Right lobe of liver (tissue), 6 donors: ENCODE measurements at regions not wholly inside any gene's neighbourhood (a gene's known extent, or its start where the extent isn't known, plus 50 kb on each side); places are given as distances from the start of the nearest gene placed in this dataset.
"Not testable (repeated sequence)": the region's sequence is repeated elsewhere in the genome, so short reads cannot be mapped to it uniquely, and the experiment has no call there.

Experiments used
- ATAC-seq, 4 donors: fragments of 200-7000 bp; cut with Tn5 transposase; one replicate each; pipeline ENCODE4 v1.9.1; 2020; ENCODE audit warnings: mild to moderate bottlenecking in 4 of 4, moderate library complexity in 4 of 4
- DNase-seq, 3 donors: peaks; one replicate each; pipeline ENCODE4 v3.0.0-alpha.2; 2020
- H3K27ac ChIP-seq, 3 donors: fragments of 200-600 bp; one replicate each; pipeline ENCODE4 v1.8.0; 2022
- H3K27me3 ChIP-seq, 2 donors: fragments of 200-600 bp; one replicate each; pipeline ENCODE4 v1.8.0; 2022
- H3K36me3 ChIP-seq, 4 donors: fragments of 200-600 bp; sonication (generic) in 1 of 4; one replicate each; pipeline versions ENCODE4 v1.5.1 to v1.8.0; 2017 to 2022; ENCODE audit warnings: control low read depth in 1 of 4
- H3K4me1 ChIP-seq, 4 donors: fragments of 200-600 bp; sonication (generic) in 1 of 4; one replicate each; pipeline versions ENCODE4 v1.5.1 to v1.8.0; 2017 to 2022; ENCODE audit warnings: control low read depth in 1 of 4
- H3K4me3 ChIP-seq, 3 donors: fragments of 200-600 bp; one replicate each; pipeline ENCODE4 v1.8.0; 2022
- H3K9me3 ChIP-seq, 4 donors: fragments of 200-600 bp; sonication (generic) in 1 of 4; one replicate each; pipeline versions ENCODE4 v1.5.1 to v1.8.0; 2017 to 2022; ENCODE audit warnings: control low read depth in 1 of 4
- CTCF ChIP-seq, 4 donors: fragments of 200-600 bp in 3 of 4; fragments of 450-650 bp in 1 of 4; IDR thresholded peaks; one replicate each; pipeline versions ENCODE4 v1.5.1 to v1.8.0; 2016 to 2022; ENCODE audit warnings: antibody characterized with exemption in 4 of 4, mild to moderate bottlenecking in 2 of 4
- POLR2A ChIP-seq: fragments of 450-650 bp; IDR thresholded peaks from one replicate; pipeline ENCODE4 v1.6.1; 2017; ENCODE audit warnings: antibody characterized with exemption, mild to moderate bottlenecking
- WGBS: methylation state at CpG from one replicate; pipeline ENCODE4 v1.1.6; 2018; ENCODE audit warnings: low coverage, low lambda C conversion rate; ENCODE audit not compliant: insufficient coverage; ENCODE audit errors: missing lambda C conversion rate; 5-methylcytosine and 5-hydroxymethylcytosine counted together
- intact Hi-C, 2 donors: fragments of 100-400 bp; cut with DNase I; formaldehyde crosslinking; loops; one replicate each; pipeline versions ENCODE4 v1.11.2 to v1.14.1; 2022
- donor health status: DM: no; HTN: yes; CAD: no.
- donor health status: DM: no; HTN: no; CAD: no.
- donor health status: DM: no; HTN: no; CAD: no.
- donor health status: DM: no; HTN: yes; CAD: no.
- donor health status: DM: no; HTN: yes; CAD: no.

DNA sequence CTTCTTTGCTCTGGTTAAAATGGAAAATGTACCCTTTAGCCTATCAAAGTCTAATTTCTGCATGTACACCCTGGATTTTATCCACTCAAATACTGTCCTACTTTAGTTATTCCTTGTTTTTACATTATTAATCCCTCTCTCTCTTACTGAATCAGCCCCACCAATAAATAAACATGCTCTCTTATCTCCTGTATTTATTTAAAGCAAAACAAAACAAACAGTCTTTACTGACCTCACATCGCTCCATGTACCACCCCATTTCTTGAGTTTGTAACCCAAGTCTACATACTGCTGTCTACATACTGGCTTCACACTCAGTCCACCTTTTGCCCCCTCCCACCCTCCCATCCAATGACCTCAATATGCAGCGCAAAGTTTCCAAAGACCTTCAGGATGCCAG, 113.3 kb upstream of the RORA start:
- peak; percentile 36 to 73 (median 63) for ATAC-seq
- 31% methylated on average over 2 of the region's 2 CpGs for WGBS

DNA sequence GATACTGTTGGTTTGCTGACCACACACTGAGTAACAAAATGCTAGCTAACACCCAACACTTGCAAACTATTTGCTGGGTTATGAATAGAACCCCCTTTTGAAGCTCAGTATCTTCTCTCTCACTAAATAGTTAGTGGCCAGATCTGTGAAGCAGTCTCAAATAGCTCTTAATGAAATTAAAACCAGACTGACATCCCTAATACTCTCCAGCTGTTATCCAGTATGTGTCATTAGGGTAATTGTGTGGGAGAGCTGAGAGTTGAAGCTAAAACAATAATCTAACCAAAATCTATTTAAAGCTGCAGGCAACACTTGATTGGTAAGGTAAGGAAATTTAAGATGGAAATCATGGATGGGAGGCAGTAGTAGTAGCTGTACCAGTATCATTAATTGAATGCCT, 110.4 kb upstream of the RORA start:
- no peak for DNase-seq
- Histone ChIP-seq H3K4me1 (peaks cover 0 to 23% (median 3%) of the 10 kb centered on the region in 4 donors), H3K4me3 (no peak overlapping the region), H3K36me3 (no peaks in the 10 kb centered on the region), H3K27me3 (no peaks in the 10 kb centered on the region), H3K27ac (no peak overlapping the region), H3K9me3 (peaks cover 0 to 4% (median 0%) of the 10 kb centered on the region in 4 donors)
- no peak for ATAC-seq
- intact Hi-C loops: no loop called here
- TF ChIP-seq CTCF (IDR thresholded peaks at IDR 0.05) (no peak), POLR2A (no peak)

More for the DNA sequence above, 113.3 kb upstream of the RORA start:
- Histone ChIP-seq H3K4me3 (no peak overlapping the region), H3K4me1 (peaks cover 0 to 9% (median 0%) of the 10 kb centered on the region in 4 donors), H3K27me3 (no peaks in the 10 kb centered on the region), H3K36me3 (no peaks in the 10 kb centered on the region), H3K9me3 (no peaks in the 10 kb centered on the region), H3K27ac (no peak overlapping the region)
- no peak for DNase-seq
- intact Hi-C loops: no loop called here
- no peak for TF ChIP-seq CTCF (IDR thresholded peaks at IDR 0.05)
- no peak for TF ChIP-seq POLR2A

- intact Hi-C loops: no loop called here
- H3K27ac ChIP-seq: no peak overlapping the region
- H3K36me3 ChIP-seq: no peaks in the 10 kb centered on the region
- 84% methylated on average over 8 of the region's 8 CpGs for WGBS
- ATAC-seq (no peak), DNase-seq (no peak)
- no peaks in the 10 kb centered on the region for H3K27me3 ChIP-seq
- H3K4me3 ChIP-seq: no peak overlapping the region
- TF ChIP-seq POLR2A (no peak), CTCF (IDR thresholded peaks at IDR 0.05) (no peak)
- peaks cover 0 to 19% (median 3%) of the 10 kb centered on the region in 4 donors for H3K4me1 ChIP-seq
- peaks cover 0 to 4% (median 0%) of the 10 kb centered on the region in 4 donors for H3K9me3 ChIP-seq
These were observed 108.4 kb upstream of the RORA start for GRCh38 chr15:61337541-61337940.

DNA sequence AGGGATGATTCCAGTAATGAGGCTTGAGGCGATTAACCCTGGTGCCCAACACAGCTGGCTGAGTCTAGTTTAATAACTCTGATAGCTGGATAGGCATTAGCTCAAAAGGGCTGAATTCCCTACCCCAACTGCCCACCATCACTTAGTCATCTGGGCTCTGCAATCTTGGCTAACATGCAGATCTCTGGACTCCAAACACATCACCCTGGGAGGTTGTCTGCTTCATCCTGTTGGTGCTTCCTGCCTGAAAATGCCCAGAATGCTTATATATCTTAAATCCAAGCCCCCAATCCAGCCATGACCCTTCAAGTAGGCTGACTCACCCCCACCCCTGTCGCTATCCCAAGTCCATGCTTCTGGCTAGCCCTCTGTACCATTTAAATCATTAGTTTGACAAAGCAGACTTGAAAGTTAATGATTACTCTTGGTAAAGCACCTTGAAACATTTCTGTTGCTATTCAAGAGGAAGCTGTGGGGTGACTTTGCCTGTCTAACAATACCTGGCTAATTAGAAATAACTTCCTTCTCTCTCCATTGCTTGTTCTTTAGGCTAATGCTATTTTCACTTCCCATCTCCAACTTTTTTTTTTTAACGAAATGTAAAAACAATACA, 107.0 kb upstream of the RORA start:
- peak; percentile 76 to 91 (median 86) for ATAC-seq

GRCh38 chr15:61334714-61335113, 105.6 kb upstream of the RORA start:
- intact Hi-C loops, H3K27me3 ChIP-seq, H3K36me3 ChIP-seq, ATAC-seq, H3K27ac ChIP-seq, DNase-seq, H3K4me3 ChIP-seq, H3K9me3 ChIP-seq: not testable (repeated sequence)
- 93% methylated on average over 3 of the region's 5 CpGs for WGBS
- peaks cover 0 to 14% (median 3%) of the 10 kb centered on the region in 4 donors for H3K4me1 ChIP-seq

More for the DNA sequence above, 107.0 kb upstream of the RORA start:
- no peaks in the 10 kb centered on the region for H3K36me3 ChIP-seq
- peaks cover 0 to 4% (median 0%) of the 10 kb centered on the region in 4 donors for H3K9me3 ChIP-seq
- TF ChIP-seq POLR2A: no peak
- no peak for TF ChIP-seq CTCF (IDR thresholded peaks at IDR 0.05)
- no peak for DNase-seq
- intact Hi-C loops: no loop called here
- H3K27me3 ChIP-seq: no peaks in the 10 kb centered on the region
- WGBS: 35% methylated on average over 2 of the region's 3 CpGs
- peak overlapping the region in 1 of 3 donors; percentile 4 for H3K27ac ChIP-seq
- H3K4me3 ChIP-seq: no peak overlapping the region
- peaks cover 0 to 14% (median 3%) of the 10 kb centered on the region in 4 donors for H3K4me1 ChIP-seq
